SH-SY5Y (cell line): ENCODE measurements at regions not wholly inside any gene's neighbourhood (a gene's known extent, or its start where the extent isn't known, plus 50 kb on each side); places are given as distances from the start of the nearest gene placed in this dataset.

ENCODE experiments used
- GATA2 ChIP-seq: IDR thresholded peaks from 2 replicates; pipeline ENCODE4 v1.6.1; 2011; ENCODE audit warnings: mild to moderate bottlenecking, low read depth, low read length
- GATA3 ChIP-seq: IDR thresholded peaks from 2 replicates; pipeline ENCODE4 v1.6.1; 2011; ENCODE audit warnings: low read depth, mild to moderate bottlenecking, low read length, moderate library complexity

DNA sequence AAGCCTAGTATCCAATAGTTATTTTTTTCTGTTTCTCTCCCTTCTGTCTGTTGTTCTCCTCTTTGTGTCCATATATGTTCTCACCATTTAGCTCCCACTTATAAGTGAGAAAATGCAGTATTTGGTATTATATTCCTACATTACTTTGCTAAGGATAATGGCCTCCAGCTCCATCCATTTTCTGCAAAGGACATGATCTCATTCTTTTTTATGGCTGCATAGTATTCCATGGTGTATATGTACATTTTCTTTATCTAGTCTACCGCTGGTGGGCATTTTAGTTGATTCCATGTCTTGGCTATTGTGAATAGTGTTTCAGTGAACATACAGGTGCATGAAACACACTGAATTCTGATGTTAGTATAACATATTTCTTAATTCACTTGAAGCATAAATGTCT is 348.9 kb upstream of the TRPC7 start:
- TF ChIP-seq GATA2: no peak
- TF ChIP-seq GATA3: no peak
